Mucosa of rectum (tissue), 2 donors: ENCODE measurements at regions not wholly inside any gene's neighbourhood (a gene's known extent, or its start where the extent isn't known, plus 50 kb on each side); places are given as distances from the start of the nearest gene placed in this dataset.

Experiments used
- H3K27ac ChIP-seq, 2 donors: one replicate each; pipeline ENCODE4 v1.7.0; 2013; ENCODE audit warnings: inconsistent platforms in 2 of 2, low read depth in 2 of 2, low read length in 2 of 2
- H3K27me3 ChIP-seq, 2 donors: one replicate each; pipeline ENCODE4 v1.7.0; 2013; ENCODE audit warnings: low read length in 2 of 2; ENCODE audit not compliant: control insufficient read depth in 2 of 2, insufficient read depth in 2 of 2
- H3K36me3 ChIP-seq, 2 donors: one replicate each; pipeline ENCODE4 v1.7.0; 2013; ENCODE audit warnings: low read length in 2 of 2; ENCODE audit not compliant: control insufficient read depth in 2 of 2, insufficient read depth in 2 of 2
- H3K4me1 ChIP-seq, 2 donors: one replicate each; pipeline ENCODE4 v1.7.0; 2013; ENCODE audit warnings: low read length in 2 of 2, mild to moderate bottlenecking in 1 of 2; ENCODE audit not compliant: control insufficient read depth in 2 of 2, insufficient read depth in 2 of 2
- H3K4me3 ChIP-seq, 2 donors: one replicate each; pipeline ENCODE4 v1.7.0; 2013; ENCODE audit warnings: low read length in 2 of 2
- H3K9ac ChIP-seq, 2 donors: one replicate each; pipeline ENCODE4 v1.7.0; 2013; ENCODE audit warnings: low read length in 2 of 2, low read depth in 1 of 2, mild to moderate bottlenecking in 1 of 2
- H3K9me3 ChIP-seq, 2 donors: one replicate each; pipeline ENCODE4 v1.7.0; 2013; ENCODE audit warnings: low read length in 2 of 2; ENCODE audit not compliant: control insufficient read depth in 2 of 2
- donor health status: healthy.
- donor health status: Normal muscosa, but diverticular disease.

GRCh38 chr12:131607658-131608447 lies 103.0 kb upstream of the SFSWAP start:
- H3K9me3 ChIP-seq = no peaks in the 10 kb centered on the region
- peaks cover 4 to 12% of the 10 kb centered on the region in 2 donors for H3K27me3 ChIP-seq
- H3K27ac ChIP-seq = peak overlapping the region in 1 of 2 donors; percentile 38
- no peak overlapping the region for H3K4me3 ChIP-seq
- H3K36me3 ChIP-seq = no peaks in the 10 kb centered on the region
- no peak overlapping the region for H3K9ac ChIP-seq
- H3K4me1 ChIP-seq = peaks cover 0 to 5% of the 10 kb centered on the region in 2 donors

GRCh38 chr12:131608740-131609690 lies 101.9 kb upstream of the SFSWAP start:
- H3K9me3 ChIP-seq = no peaks in the 10 kb centered on the region
- H3K27me3 ChIP-seq = peaks cover 0 to 9% of the 10 kb centered on the region in 2 donors
- no peak overlapping the region for H3K27ac ChIP-seq
- H3K9ac ChIP-seq = no peak overlapping the region
- H3K4me3 ChIP-seq = no peak overlapping the region
- no peaks in the 10 kb centered on the region for H3K36me3 ChIP-seq
- peaks cover 0 to 5% of the 10 kb centered on the region in 2 donors for H3K4me1 ChIP-seq

DNA sequence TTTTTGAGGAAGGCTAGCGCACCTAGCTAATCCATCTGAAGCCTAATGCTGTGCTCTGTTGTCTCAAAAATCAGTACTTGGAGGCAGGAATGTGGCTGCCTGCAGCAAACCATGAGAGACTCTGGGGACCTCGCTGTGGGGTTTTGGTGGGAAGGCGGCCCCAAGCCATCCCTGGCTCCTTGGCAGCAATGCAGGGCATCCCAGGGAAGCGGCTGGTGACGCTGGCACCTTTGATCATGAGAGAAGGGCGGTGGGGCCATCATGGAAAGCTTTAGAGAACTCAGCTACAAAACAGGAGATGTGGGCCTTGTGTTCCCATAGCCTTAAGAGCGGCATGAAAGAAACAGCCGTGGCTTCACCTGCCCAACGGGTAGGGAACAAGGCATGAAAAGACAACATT lies 101.1 kb upstream of the SFSWAP start:
- Histone ChIP-seq H3K9me3 (no peaks in the 10 kb centered on the region), H3K36me3 (no peaks in the 10 kb centered on the region), H3K9ac (no peak overlapping the region), H3K27ac (no peak overlapping the region), H3K27me3 (peaks cover 0 to 9% of the 10 kb centered on the region in 2 donors), H3K4me3 (no peak overlapping the region), H3K4me1 (peaks cover 0 to 5% of the 10 kb centered on the region in 2 donors)

GRCh38 chr12:131610181-131610580 lies 100.7 kb upstream of the SFSWAP start:
- Histone ChIP-seq H3K27ac (no peak overlapping the region), H3K9ac (no peak overlapping the region), H3K4me1 (peaks cover 0 to 5% of the 10 kb centered on the region in 2 donors), H3K27me3 (peaks cover 0 to 9% of the 10 kb centered on the region in 2 donors), H3K36me3 (no peaks in the 10 kb centered on the region), H3K4me3 (no peak overlapping the region), H3K9me3 (no peaks in the 10 kb centered on the region)

- no peaks in the 10 kb centered on the region for H3K36me3 ChIP-seq
- H3K9me3 ChIP-seq = no peaks in the 10 kb centered on the region
- peaks cover 0 to 5% of the 10 kb centered on the region in 2 donors for H3K4me1 ChIP-seq
- no peak overlapping the region for H3K9ac ChIP-seq
- peaks cover 0 to 9% of the 10 kb centered on the region in 2 donors for H3K27me3 ChIP-seq
- no peak overlapping the region for H3K27ac ChIP-seq
- H3K4me3 ChIP-seq = no peak overlapping the region
Measured at GRCh38 chr12:131610891-131611290, 100.0 kb upstream of the SFSWAP start.

- peaks cover 0 to 9% of the 10 kb centered on the region in 2 donors for H3K27me3 ChIP-seq
- H3K9ac ChIP-seq = no peak overlapping the region
- no peak overlapping the region for H3K27ac ChIP-seq
- no peaks in the 10 kb centered on the region for H3K9me3 ChIP-seq
- H3K36me3 ChIP-seq = no peaks in the 10 kb centered on the region
- peaks cover 0 to 5% of the 10 kb centered on the region in 2 donors for H3K4me1 ChIP-seq
- H3K4me3 ChIP-seq = no peak overlapping the region
Measured at GRCh38 chr12:131611416-131612091, 99.3 kb upstream of the SFSWAP start.

DNA sequence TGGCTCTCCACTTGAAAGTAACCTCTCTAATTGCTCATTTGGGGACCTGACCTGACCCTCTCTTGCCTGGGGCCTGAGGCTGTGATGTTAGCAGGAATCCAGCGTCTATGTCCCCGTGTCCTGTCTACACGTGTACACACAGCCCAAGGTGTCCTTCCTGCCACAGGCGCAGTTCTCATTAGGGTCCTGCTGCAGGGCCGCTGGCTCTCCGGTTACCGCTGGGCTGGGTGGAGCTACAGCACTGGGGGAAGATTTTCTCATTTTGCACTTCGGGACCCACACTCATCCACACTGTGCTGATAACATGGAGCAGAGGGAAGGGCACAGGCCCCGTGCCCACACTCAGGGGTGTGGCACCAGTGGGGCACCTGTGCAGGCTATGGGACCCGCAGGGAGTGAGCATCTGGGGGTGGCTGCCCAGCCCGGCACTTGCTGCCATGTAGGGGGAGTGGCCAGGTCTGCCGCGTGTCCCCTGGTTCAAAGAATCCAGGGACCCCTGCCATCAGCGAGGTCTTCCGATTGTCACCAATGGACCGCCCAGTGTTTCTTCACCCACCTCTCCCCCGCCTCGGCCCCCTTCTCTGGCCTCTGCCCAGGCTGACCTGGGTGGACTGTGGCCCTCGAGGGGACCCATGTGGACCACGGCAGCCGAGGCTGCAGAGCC lies 98.7 kb upstream of the SFSWAP start:
- Histone ChIP-seq H3K9me3 (no peaks in the 10 kb centered on the region), H3K9ac (no peak overlapping the region), H3K27ac (no peak overlapping the region), H3K4me3 (no peak overlapping the region), H3K4me1 (peaks cover 0 to 5% of the 10 kb centered on the region in 2 donors), H3K36me3 (no peaks in the 10 kb centered on the region), H3K27me3 (peaks cover 0 to 8% of the 10 kb centered on the region in 2 donors)

DNA sequence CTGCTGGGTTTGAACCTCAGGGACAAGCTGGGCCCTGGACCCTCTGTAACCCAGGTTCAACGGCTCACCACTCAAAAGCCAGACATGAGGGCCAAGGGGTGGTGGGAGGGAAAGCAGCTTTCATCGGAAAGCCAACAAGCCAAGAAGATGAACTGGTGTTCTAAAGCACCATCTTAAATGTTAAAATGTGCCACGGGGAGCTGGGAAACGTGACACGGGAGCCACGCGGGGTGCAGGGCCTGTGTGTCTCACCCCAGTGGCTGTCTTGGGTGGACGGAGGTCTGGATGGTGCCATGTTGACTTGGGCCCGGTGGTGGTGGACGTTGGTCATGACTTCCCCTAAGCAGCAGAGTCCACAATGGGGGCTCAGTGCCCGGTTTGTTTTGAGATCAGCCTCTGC lies 97.7 kb upstream of the SFSWAP start:
- Histone ChIP-seq H3K4me1 (no peaks in the 10 kb centered on the region), H3K27ac (no peak overlapping the region), H3K36me3 (no peaks in the 10 kb centered on the region), H3K27me3 (peaks cover 0 to 5% of the 10 kb centered on the region in 2 donors), H3K4me3 (no peak overlapping the region), H3K9me3 (no peaks in the 10 kb centered on the region), H3K9ac (no peak overlapping the region)

- H3K27ac ChIP-seq = no peak overlapping the region
- no peaks in the 10 kb centered on the region for H3K36me3 ChIP-seq
- no peaks in the 10 kb centered on the region for H3K4me1 ChIP-seq
- H3K9ac ChIP-seq = no peak overlapping the region
- H3K27me3 ChIP-seq = peaks cover 0 to 4% of the 10 kb centered on the region in 2 donors
- H3K4me3 ChIP-seq = no peak overlapping the region
- no peaks in the 10 kb centered on the region for H3K9me3 ChIP-seq
Measured at GRCh38 chr12:131613678-131614077, 97.2 kb upstream of the SFSWAP start.
